NCI-H2107 treated with DMSO at 0.1 percent for 48 hours (cell line): ENCODE measurements at regions not wholly inside any gene's neighbourhood (a gene's known extent, or its start where the extent isn't known, plus 50 kb on each side); places are given as distances from the start of the nearest gene placed in this dataset.

Experiments
- DNase-seq: peaks from one replicate; lab custom pipeline; 2025; ENCODE audit not compliant: unreplicated experiment; lab: John Stamatoyannopoulos, UW

- no peak for DNase-seq
Measured at GRCh38 chr18:78849046-78849445, 130.6 kb upstream of the SALL3 start.

GRCh38 chr18:78849458-78849857 is 130.2 kb upstream of the SALL3 start:
- no peak for DNase-seq

GRCh38 chr18:78853341-78853740 is 126.3 kb upstream of the SALL3 start:
- DNase-seq: no peak

- no peak for DNase-seq
Measured at GRCh38 chr18:78855188-78855587, 124.4 kb upstream of the SALL3 start.

GRCh38 chr18:78856569-78857313 is 122.9 kb upstream of the SALL3 start:
- DNase-seq: no peak

GRCh38 chr18:78857314-78858150 is 122.1 kb upstream of the SALL3 start:
- DNase-seq: no peak

GRCh38 chr18:78859686-78860085 is 119.9 kb upstream of the SALL3 start:
- no peak for DNase-seq

GRCh38 chr18:78860117-78860516 is 119.5 kb upstream of the SALL3 start:
- DNase-seq: no peak

- DNase-seq: no peak
Measured at GRCh38 chr18:78861116-78861515, 118.5 kb upstream of the SALL3 start.

- no peak for DNase-seq
Measured at GRCh38 chr18:78861706-78862105, 117.9 kb upstream of the SALL3 start.

GRCh38 chr18:78862395-78862794 is 117.2 kb upstream of the SALL3 start:
- DNase-seq: no peak

- DNase-seq: no peak
Measured at GRCh38 chr18:78865056-78865598, 114.5 kb upstream of the SALL3 start.

GRCh38 chr18:78865771-78866310 is 113.8 kb upstream of the SALL3 start:
- DNase-seq: no peak

- no peak for DNase-seq
Measured at GRCh38 chr18:78867131-78867530, 112.5 kb upstream of the SALL3 start.

- no peak for DNase-seq
Measured at GRCh38 chr18:78868330-78869316, 111.0 kb upstream of the SALL3 start.

- no peak for DNase-seq
Measured at GRCh38 chr18:78871618-78872017, 108.0 kb upstream of the SALL3 start.

- DNase-seq: no peak
Measured at GRCh38 chr18:78873926-78874500, 105.6 kb upstream of the SALL3 start.

- no peak for DNase-seq
Measured at GRCh38 chr18:78875016-78875777, 104.4 kb upstream of the SALL3 start.
